IPS DF 6.9 (cell line): ENCODE measurements at regions not wholly inside any gene's neighbourhood (a gene's known extent, or its start where the extent isn't known, plus 50 kb on each side); places are given as distances from the start of the nearest gene placed in this dataset.

Experiments
- DNase-seq: peaks from one replicate; pipeline ENCODE4 v3.0.0-alpha.2; 2013; ENCODE audit warnings: low read depth, low spot score
- H3K27ac ChIP-seq: one replicate; pipeline ENCODE4 v1.5.1; 2013; ENCODE audit warnings: low read length, control low read depth
- H3K27me3 ChIP-seq: 2 replicates; pipeline ENCODE4 v1.6.1; 2013; ENCODE audit warnings: mild to moderate bottlenecking, low read length; ENCODE audit not compliant: control insufficient read depth, insufficient read depth
- H3K36me3 ChIP-seq: 2 replicates; pipeline ENCODE4 v1.6.1; 2013; ENCODE audit warnings: low read length; ENCODE audit not compliant: control insufficient read depth, insufficient read depth
- H3K4me1 ChIP-seq: 2 replicates; pipeline ENCODE4 v1.6.1; 2013; ENCODE audit warnings: low read length; ENCODE audit not compliant: control insufficient read depth, insufficient read depth
- H3K4me3 ChIP-seq: 2 replicates; pipeline ENCODE4 v1.5.1; 2013; ENCODE audit warnings: mild to moderate bottlenecking, low read length
- H3K9me3 ChIP-seq: 2 replicates; pipeline ENCODE4 v1.6.1; 2013; ENCODE audit warnings: low read length, inconsistent platforms; ENCODE audit not compliant: control insufficient read depth, insufficient read depth
- WGBS: extraction: QIAGEN DNeasy Blood & Tissue Kit; methylation state at CpG from one replicate; pipeline ENCODE4 v1.1.7; 2013; ENCODE audit warnings: mixed read lengths, missing lambda C conversion rate; ENCODE audit not compliant: insufficient read length, insufficient coverage; 5-methylcytosine and 5-hydroxymethylcytosine counted together

GRCh38 chr7:124130-124949 is 68.0 kb upstream of the FAM20C start:
- DNase-seq = no peak
- Histone ChIP-seq H3K36me3 (no peaks in the 10 kb centered on the region), H3K4me3 (no peak overlapping the region), H3K4me1 (peaks cover 10% of the 10 kb centered on the region), H3K27me3 (no peaks in the 10 kb centered on the region), H3K27ac (no peak overlapping the region), H3K9me3 (no peaks in the 10 kb centered on the region)
- WGBS = no CpG with 5 or more reads among the region's 21 CpGs

DNA sequence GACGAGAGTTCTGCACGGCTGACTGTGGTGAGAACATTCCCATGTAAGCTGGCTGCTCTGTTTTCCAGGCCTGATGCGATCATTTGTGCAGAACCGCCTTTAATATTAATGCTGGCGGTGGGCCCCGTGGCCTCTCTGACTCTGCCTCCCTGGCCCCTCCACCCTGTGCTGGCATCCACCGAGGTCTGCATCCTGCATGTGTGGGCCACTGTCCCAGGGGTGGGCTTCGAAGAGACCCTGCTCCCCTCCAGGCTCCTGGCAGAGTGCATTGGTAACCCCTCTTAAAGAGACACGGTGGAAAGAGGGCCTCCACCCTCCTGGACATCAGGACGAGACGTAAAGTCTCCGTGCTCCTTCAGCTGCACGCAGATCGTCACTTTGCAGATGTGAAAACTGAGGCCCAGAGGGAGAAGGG is 67.3 kb upstream of the FAM20C start:
- no peak for DNase-seq

DNA sequence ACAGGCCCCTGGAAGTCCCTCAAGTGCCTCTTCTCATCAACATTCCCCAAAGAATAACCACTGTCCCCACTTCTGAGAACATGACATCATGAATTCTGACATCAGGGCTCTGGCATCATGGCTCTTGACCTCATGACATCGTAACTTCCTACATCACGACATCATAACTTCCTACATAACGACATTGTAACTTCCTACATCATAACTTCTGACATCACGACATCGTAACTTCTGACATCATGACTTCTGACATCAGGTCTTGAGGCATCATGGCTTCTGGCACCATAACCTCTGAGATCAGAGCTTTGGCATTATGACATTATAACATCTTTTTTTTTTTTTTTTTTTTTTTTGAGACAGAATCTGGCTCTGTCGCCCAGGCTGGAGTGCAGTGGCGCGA is 66.7 kb upstream of the FAM20C start:
- Histone ChIP-seq H3K27me3 (no peaks in the 10 kb centered on the region), H3K4me1 (peaks cover 6% of the 10 kb centered on the region; the same call in 1 of the 2 replicates), H3K27ac (no peak overlapping the region), H3K9me3 (no peaks in the 10 kb centered on the region), H3K4me3 (no peak overlapping the region), H3K36me3 (no peaks in the 10 kb centered on the region)
- no peak for DNase-seq
- WGBS = 100% methylated on average over 5 of the region's 8 CpGs

More for the DNA sequence above, 67.3 kb upstream of the FAM20C start:
- H3K9me3 ChIP-seq = no peaks in the 10 kb centered on the region
- no peak overlapping the region for H3K27ac ChIP-seq
- H3K4me1 ChIP-seq = peaks cover 8% of the 10 kb centered on the region; the same call in 1 of the 2 replicates
- no peak overlapping the region for H3K4me3 ChIP-seq
- no peaks in the 10 kb centered on the region for H3K36me3 ChIP-seq
- WGBS = no CpG with 5 or more reads among the region's 14 CpGs
- H3K27me3 ChIP-seq = no peaks in the 10 kb centered on the region

DNA sequence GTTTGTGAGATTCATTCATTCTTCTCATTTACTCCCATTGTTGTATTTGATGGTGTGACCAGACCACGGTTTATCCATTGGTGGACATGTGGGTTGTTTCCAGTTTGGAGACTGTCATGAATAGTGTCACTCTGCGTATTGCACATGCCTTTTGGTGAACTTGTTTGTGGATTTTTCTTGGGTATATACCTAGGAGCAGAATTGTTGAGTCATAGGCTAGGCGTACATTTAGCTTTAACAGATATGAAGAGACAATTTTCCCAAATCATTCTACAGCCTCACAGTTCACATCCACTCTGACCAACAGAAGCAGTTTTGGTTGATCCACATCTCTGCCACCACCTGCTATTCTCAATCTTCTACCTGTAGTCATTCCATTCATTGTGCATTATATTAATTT is 66.0 kb upstream of the FAM20C start:
- Histone ChIP-seq H3K4me3 (no peak overlapping the region), H3K27me3 (no peaks in the 10 kb centered on the region), H3K9me3 (no peaks in the 10 kb centered on the region), H3K27ac (no peak overlapping the region), H3K36me3 (no peaks in the 10 kb centered on the region), H3K4me1 (peaks cover 3% of the 10 kb centered on the region)
- WGBS = no CpG with 5 or more reads among the region's 3 CpGs
- DNase-seq = no peak

DNA sequence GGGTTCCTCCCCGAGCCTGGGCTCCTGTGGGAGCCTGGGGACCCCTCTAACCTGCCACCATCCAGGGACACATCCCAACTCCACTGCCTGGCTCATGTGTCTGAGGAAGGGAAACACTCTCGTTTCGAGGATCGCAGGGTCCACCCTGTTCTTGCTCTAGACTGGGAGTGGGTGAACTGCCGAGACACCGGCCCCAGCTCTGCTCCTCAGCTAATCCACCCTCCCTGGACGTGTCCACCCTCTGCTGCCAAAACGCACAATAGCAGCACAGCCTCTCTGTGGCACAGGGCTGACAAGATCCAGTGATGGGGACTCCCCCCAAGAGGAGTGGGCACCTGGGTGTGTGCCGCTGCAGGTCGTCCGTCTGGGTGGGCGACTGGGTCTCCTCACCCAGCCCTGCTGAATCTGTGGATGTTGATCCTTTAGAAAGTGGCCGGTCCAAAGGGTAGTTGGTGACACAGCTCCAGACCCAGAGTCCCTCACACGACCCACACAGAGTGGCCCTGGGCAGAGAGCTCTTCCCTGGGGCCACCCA is 65.2 kb upstream of the FAM20C start:
- Histone ChIP-seq H3K4me1 (peaks cover 3% of the 10 kb centered on the region), H3K9me3 (no peaks in the 10 kb centered on the region), H3K27ac (no peak overlapping the region), H3K4me3 (no peak overlapping the region), H3K27me3 (no peaks in the 10 kb centered on the region), H3K36me3 (no peaks in the 10 kb centered on the region)
- WGBS = no CpG with 5 or more reads among the region's 14 CpGs
- DNase-seq = no peak

DNA sequence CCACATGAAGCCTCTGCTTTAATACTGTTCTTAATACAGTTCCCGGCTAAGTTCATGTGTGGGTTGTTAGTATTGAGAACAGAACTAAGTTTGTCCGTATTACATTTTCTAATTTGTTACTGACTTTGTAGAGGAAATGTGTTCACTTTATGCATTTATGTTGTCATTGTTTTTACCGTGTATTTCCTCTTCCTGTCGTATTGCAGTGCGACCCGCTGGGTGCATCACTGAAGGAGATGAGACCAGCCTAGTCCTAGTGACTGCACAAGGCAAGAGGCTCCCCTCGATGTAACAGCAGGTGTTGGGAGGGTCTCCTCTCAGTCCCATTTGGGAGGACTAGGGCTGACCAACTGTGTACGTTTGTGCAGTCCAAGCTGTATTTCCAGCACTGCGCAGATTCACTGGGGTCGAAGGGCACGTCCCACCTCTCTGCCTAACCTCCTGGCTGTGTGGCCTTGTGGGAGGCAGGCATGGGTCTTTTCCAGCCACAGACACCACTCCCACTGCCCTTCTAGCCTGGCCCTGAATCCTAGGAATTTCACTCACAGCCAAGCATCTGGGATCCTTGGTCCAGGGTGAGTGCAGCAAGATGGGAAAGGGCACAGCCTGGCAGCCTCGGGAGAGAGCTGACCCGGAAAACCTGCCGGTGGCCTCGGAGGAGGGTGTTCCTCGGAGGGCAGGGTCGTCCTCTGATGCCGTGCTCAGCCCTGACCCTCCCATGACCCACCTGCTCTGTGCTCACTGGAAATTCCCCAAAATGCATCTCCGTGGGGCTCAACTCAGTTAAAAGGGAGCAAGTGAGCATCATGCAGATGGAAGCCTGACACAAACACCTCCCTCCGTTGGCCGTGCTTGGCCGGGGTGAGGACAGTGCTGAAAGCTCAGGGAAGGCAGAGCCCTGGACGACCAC is 63.9 kb upstream of the FAM20C start:
- no peak overlapping the region for H3K4me3 ChIP-seq
- no peaks in the 10 kb centered on the region for H3K36me3 ChIP-seq
- H3K27me3 ChIP-seq = no peaks in the 10 kb centered on the region
- H3K4me1 ChIP-seq = no peaks in the 10 kb centered on the region; the same call in none of the 2 replicates
- no peak overlapping the region for H3K27ac ChIP-seq
- DNase-seq = no peak
- WGBS = no CpG with 5 or more reads among the region's 23 CpGs
- H3K9me3 ChIP-seq = no peaks in the 10 kb centered on the region

GRCh38 chr7:129366-130221 is 62.8 kb upstream of the FAM20C start:
- no peak for DNase-seq
- no peaks in the 10 kb centered on the region for H3K36me3 ChIP-seq
- H3K27ac ChIP-seq = no peak overlapping the region
- no peaks in the 10 kb centered on the region for H3K27me3 ChIP-seq
- no peak overlapping the region for H3K4me3 ChIP-seq
- no peaks in the 10 kb centered on the region; the same call in 1 of the 2 replicates for H3K4me1 ChIP-seq
- no CpG with 5 or more reads among the region's 22 CpGs for WGBS
- no peaks in the 10 kb centered on the region for H3K9me3 ChIP-seq

DNA sequence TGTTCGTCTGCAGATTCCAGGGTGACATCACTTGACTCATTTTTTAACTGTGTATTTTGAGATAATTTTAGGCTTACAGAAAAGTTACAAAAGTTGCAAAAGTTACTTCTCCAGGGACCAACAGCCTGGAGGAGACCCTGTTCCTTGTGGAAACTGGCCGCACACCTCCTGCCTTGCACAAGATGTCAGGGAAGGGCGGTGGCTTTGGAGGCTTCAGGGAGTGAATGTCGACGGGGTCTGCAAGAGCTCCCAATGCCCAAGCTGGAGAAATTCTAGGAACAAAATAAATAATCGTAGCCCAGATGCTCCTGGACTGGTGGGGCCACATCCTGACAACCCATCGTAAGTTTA is 62.2 kb upstream of the FAM20C start:
- H3K9me3 ChIP-seq = no peaks in the 10 kb centered on the region
- H3K36me3 ChIP-seq = no peaks in the 10 kb centered on the region
- no peaks in the 10 kb centered on the region; the same call in 1 of the 2 replicates for H3K4me1 ChIP-seq
- no peak overlapping the region for H3K27ac ChIP-seq
- H3K27me3 ChIP-seq = no peaks in the 10 kb centered on the region
- no peak overlapping the region for H3K4me3 ChIP-seq
- DNase-seq = no peak
- no CpG with 5 or more reads among the region's 7 CpGs for WGBS

DNA sequence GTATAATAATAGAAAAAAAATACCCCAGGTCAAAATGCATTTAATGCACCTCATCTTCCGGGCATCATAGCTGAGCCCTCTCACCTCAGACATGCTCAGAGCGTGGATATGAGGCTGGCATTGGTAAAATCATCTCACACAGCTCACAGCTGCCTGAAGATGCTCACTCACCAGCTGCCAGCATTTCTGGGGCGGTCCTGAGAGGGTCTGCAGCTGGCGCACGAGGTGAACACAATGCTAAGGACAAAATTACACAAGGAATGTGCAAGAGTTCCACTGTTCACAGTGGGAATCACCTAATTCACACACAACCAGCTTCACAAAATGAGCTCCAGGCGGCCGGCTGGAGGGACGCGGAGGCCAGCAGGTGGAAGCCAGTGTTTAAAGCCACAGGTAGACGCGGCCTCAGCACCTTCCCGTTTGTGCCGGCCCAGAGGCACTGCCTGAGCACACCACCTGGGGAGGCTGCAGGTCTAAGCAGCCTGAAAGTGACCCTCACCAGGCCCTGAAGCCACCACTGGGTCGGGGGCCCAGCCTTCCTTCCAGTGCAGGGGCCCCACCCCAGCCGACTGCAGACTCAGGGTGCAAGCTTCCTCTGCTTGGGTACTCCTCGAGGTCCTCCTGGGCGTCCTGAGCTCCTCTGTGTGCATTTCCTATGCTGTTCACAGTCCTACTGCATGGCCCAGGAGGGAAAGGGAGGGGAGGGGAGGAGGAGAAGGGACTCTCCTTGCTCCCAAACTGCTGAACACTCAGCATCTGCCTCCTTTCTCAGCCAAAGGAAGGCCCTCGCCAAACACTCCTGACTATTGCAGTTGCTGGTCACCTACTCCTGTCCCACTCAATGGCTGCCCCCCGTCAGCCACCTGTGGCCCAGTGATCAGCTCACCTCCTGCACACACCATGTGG is 61.2 kb upstream of the FAM20C start:
- no CpG with 5 or more reads among the region's 19 CpGs for WGBS
- H3K4me3 ChIP-seq = no peak overlapping the region
- no peaks in the 10 kb centered on the region; the same call in 1 of the 2 replicates for H3K4me1 ChIP-seq
- no peak overlapping the region for H3K27ac ChIP-seq
- DNase-seq = no peak
- no peaks in the 10 kb centered on the region for H3K27me3 ChIP-seq
- no peaks in the 10 kb centered on the region for H3K36me3 ChIP-seq
- no peaks in the 10 kb centered on the region for H3K9me3 ChIP-seq
